ENCODE measurements at regions not wholly inside any gene's neighbourhood (a gene's known extent, or its start where the extent isn't known, plus 50 kb on each side); places are given as distances from the start of the nearest gene placed in this dataset.

DNA sequence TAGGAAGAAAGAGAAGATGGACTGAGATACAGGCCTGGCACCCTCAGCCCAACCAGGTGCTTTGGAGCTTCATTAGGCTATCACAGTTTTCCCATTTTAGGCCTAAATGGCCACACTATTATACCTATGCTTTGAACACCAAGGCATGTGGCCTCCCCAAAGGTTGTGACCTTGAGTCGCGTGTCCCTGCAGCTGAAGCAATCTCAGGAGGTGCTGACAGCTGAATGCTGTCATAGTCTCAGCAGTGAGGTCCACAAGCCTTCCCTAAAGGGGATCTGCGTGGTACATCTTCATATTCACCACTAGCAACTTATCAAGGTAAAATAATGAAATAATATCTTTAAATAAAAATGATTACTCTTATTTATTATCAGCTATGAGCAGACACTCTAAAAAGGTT is 707.9 kb upstream of the NRSN1 start:
- H3K4me1 Mint-ChIP-seq, result peaks cover 9% of the 10 kb centered on the region
- H3K27ac Mint-ChIP-seq (ENCODE audit: unreplicated experiment), result no peak overlapping the region
- no peaks in the 10 kb centered on the region for H3K27me3 Mint-ChIP-seq (ENCODE audit: low read depth)
- TF ChIP-seq, protein P1, sequence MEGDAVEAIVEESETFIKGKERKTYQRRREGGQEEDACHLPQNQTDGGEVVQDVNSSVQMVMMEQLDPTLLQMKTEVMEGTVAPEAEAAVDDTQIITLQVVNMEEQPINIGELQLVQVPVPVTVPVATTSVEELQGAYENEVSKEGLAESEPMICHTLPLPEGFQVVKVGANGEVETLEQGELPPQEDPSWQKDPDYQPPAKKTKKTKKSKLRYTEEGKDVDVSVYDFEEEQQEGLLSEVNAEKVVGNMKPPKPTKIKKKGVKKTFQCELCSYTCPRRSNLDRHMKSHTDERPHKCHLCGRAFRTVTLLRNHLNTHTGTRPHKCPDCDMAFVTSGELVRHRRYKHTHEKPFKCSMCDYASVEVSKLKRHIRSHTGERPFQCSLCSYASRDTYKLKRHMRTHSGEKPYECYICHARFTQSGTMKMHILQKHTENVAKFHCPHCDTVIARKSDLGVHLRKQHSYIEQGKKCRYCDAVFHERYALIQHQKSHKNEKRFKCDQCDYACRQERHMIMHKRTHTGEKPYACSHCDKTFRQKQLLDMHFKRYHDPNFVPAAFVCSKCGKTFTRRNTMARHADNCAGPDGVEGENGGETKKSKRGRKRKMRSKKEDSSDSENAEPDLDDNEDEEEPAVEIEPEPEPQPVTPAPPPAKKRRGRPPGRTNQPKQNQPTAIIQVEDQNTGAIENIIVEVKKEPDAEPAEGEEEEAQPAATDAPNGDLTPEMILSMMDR (conservative IDR thresholded peaks at IDR 0.05), result no peak
- H3K4me3 Mint-ChIP-seq, result no peak overlapping the region
- H3K9me3 Mint-ChIP-seq, result peaks cover 5% of the 10 kb centered on the region
- no peaks in the 10 kb centered on the region for H3K36me3 Mint-ChIP-seq (ENCODE audit: low read depth)
- no peak for DNase-seq (ENCODE audit: low read depth, low spot score)

DNA sequence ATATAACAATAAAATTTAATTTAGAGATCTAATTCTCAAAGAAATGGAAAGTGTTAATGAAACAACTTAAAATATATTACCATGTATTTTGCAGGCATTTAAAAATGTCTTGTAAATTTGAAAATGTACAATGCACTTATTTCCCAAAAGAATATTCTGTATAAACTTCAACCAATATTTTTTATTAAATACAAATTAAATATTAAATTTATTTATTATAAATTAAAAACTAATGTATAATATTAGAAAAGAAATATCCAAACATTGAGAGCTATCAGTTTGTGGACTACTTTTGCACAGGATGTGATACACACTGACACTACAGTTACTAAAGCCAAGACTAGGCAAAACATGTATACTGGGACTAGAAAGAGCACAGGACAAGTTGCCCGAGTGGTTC is 707.0 kb upstream of the NRSN1 start:
- H3K9me3 Mint-ChIP-seq, result peaks cover 5% of the 10 kb centered on the region
- H3K27ac Mint-ChIP-seq (ENCODE audit: unreplicated experiment), result no peak overlapping the region
- H3K36me3 Mint-ChIP-seq (ENCODE audit: low read depth), result peaks cover 3% of the 10 kb centered on the region
- H3K4me1 Mint-ChIP-seq, result peaks cover 5% of the 10 kb centered on the region
- DNase-seq (ENCODE audit: low read depth, low spot score), result no peak
- H3K27me3 Mint-ChIP-seq (ENCODE audit: low read depth), result no peaks in the 10 kb centered on the region
- H3K4me3 Mint-ChIP-seq, result no peak overlapping the region
- TF ChIP-seq, protein P1 (conservative IDR thresholded peaks at IDR 0.05), result no peak

DNA sequence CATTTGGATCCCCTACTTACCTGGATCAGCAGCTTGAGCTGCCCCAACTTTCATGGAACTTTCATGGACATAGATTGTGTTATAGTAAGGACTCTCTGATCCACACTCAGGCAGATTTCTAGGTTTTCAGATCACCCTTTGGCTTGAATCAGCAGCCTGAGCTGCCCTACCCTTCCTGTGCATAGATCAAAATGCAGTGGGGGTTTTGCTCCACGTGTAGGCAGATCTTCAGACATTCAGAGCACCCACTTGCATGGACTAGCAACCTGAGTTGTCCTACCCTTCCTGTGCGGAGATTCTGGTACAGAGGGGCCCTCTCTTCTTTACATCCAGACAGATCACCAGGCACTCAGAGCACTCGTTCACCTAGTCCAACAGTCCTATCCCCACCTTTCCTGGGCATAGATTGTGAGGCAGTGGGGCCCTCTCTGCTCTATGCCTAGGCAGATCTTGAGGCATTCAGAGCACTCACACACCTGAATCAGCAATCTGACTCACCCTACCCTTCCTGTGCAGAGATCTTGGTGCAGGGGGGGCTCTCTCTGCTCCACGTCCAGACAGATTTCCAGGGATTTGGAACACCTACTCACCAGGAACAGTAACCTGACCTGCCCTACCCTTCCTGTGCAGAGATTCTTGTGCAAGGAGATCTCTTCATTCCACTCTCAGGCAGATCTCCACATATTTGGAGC is 705.2 kb upstream of the NRSN1 start:
- no peaks in the 10 kb centered on the region for H3K4me1 Mint-ChIP-seq
- H3K27ac Mint-ChIP-seq (ENCODE audit: unreplicated experiment), result no peak overlapping the region
- H3K36me3 Mint-ChIP-seq (ENCODE audit: low read depth), result peaks cover 3% of the 10 kb centered on the region
- DNase-seq (ENCODE audit: low read depth, low spot score), result no peak
- H3K4me3 Mint-ChIP-seq, result no peak overlapping the region
- no peaks in the 10 kb centered on the region for H3K27me3 Mint-ChIP-seq (ENCODE audit: low read depth)
- H3K9me3 Mint-ChIP-seq, result peaks cover 5% of the 10 kb centered on the region
- TF ChIP-seq, protein P1 (conservative IDR thresholded peaks at IDR 0.05), result no peak

DNA sequence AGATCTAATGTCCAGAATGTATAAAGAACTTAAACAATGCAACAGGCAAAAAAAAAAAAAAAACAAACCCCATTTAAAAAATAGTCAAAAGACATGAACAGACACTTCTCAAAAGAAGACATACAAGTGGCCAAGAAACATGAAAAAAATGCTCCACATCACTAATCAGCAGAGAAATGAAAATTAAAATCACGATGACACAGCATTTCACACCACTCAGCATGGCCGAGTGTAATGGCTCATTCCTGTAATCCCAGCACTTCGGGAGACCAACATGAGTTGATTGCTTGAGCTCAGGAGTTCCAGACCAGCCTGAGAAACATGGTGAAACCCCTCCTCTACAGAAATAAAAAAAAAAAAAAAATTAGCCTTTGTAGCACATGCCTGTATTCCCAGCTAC is 701.4 kb upstream of the NRSN1 start:
- Mint-ChIP-seq H3K4me3 (no peak overlapping the region), H3K27me3 (ENCODE audit: low read depth) (no peaks in the 10 kb centered on the region), H3K36me3 (ENCODE audit: low read depth) (peaks cover 20% of the 10 kb centered on the region), H3K4me1 (no peaks in the 10 kb centered on the region), H3K9me3 (peaks cover 14% of the 10 kb centered on the region), H3K27ac (ENCODE audit: unreplicated experiment) (no peak overlapping the region)
- TF ChIP-seq, protein P1 (conservative IDR thresholded peaks at IDR 0.05), result no peak
- DNase-seq (ENCODE audit: low read depth, low spot score), result no peak

DNA sequence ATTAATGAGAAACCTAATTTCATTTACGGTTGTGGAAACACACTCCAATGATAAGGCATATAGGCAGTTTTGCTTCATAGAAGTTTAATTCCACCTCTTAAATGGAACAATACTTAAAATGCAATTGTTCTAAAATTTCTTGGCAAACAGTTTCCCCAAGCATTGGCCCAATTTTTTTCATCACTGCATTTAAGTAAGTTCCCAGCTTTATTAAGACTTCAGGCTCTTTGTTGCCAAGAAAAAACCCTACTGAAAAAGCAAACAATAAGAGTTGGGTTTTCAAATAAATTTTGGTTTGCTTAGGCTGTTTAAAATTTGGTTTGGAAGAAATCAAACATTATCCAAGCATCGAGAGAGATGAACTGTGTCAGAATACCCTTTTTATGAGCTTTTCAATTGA is 690.9 kb upstream of the NRSN1 start:
- TF ChIP-seq, protein P1 (conservative IDR thresholded peaks at IDR 0.05), result no peak
- DNase-seq (ENCODE audit: low read depth, low spot score), result no peak
- peaks cover 7% of the 10 kb centered on the region for H3K36me3 Mint-ChIP-seq (ENCODE audit: low read depth)
- no peak overlapping the region for H3K27ac Mint-ChIP-seq (ENCODE audit: unreplicated experiment)
- H3K27me3 Mint-ChIP-seq (ENCODE audit: low read depth), result no peaks in the 10 kb centered on the region
- H3K9me3 Mint-ChIP-seq, result peaks cover 13% of the 10 kb centered on the region
- H3K4me1 Mint-ChIP-seq, result no peaks in the 10 kb centered on the region
- no peak overlapping the region for H3K4me3 Mint-ChIP-seq
